Gastroesophageal sphincter (tissue), 3 donors: ENCODE measurements at regions not wholly inside any gene's neighbourhood (a gene's known extent, or its start where the extent isn't known, plus 50 kb on each side); places are given as distances from the start of the nearest gene placed in this dataset.

Experiments
- CTCF ChIP-seq, 4 experiments: fragments of 200-600 bp in 2 of 4; fragments of 450-650 bp in 2 of 4; sonication (generic) in 1 of 4; IDR thresholded peaks; one replicate each; pipeline ENCODE4 v1.5.1; 2017 to 2019; ENCODE audit warnings: antibody characterized with exemption in 4 of 4, mild to moderate bottlenecking in 2 of 4, moderate library complexity in 2 of 4
- POLR2A ChIP-seq, 2 donors: fragments of 450-650 bp; IDR thresholded peaks; one replicate each; pipeline ENCODE4 v1.6.1; 2017; ENCODE audit warnings: antibody characterized with exemption in 2 of 2, mild to moderate bottlenecking in 2 of 2, moderate library complexity in 1 of 2

GRCh38 chr10:21421794-21422193, 103.7 kb downstream of the SKIDA1 start:
- TF ChIP-seq CTCF (IDR thresholded peaks at IDR 0.05) (no peak), POLR2A (IDR thresholded peaks at IDR 0.05) (no peak)
